ENCODE measurements at regions not wholly inside any gene's neighbourhood (a gene's known extent, or its start where the extent isn't known, plus 50 kb on each side); places are given as distances from the start of the nearest gene placed in this dataset.

- no TSS peak for BruUV-seq (replicated peaks)
- Mint-ChIP-seq H3K4me1 (ENCODE audit: low read depth, unreplicated experiment) (no peaks in the 10 kb centered on the region), H3K27me3 (ENCODE audit: insufficient read depth, unreplicated experiment) (no peaks in the 10 kb centered on the region), H3K9me3 (ENCODE audit: unreplicated experiment) (peaks cover 28% of the 10 kb centered on the region), H3K36me3 (ENCODE audit: insufficient read depth, unreplicated experiment) (no peaks in the 10 kb centered on the region), H3K4me3 (ENCODE audit: unreplicated experiment) (no peak overlapping the region), H3K27ac (ENCODE audit: unreplicated experiment) (no peak overlapping the region)
- Histone ChIP-seq H3K4me1 (no peaks in the 10 kb centered on the region), H3K9me3 (peaks cover 17% of the 10 kb centered on the region; the same call in 1 of the 2 replicates), H3K4me3 (ENCODE audit: low read depth, low read length) (no peak overlapping the region), H3K36me3 (ENCODE audit: control insufficient read depth, insufficient read depth, low read length) (no peaks in the 10 kb centered on the region), H3K27me3 (replicated peaks; ENCODE audit: control insufficient read depth, insufficient read depth, low read length) (no peaks in the 10 kb centered on the region)
- no peak for DNase-seq
- ChIA-PET CTCF (no interaction called here), POLR2A (no interaction called here)
- no peak for TF ChIP-seq CTCF (IDR thresholded peaks at IDR 0.05; ENCODE audit: insufficient read depth in 1 of 2, low read depth in 1 of 2, low read length in 1 of 2, severe bottlenecking in 1 of 2, unreplicated experiment in 1 of 2)
- intact Hi-C loops (cut with micrococcal nuclease; ENCODE audit: unreplicated experiment) = no loop called here
Measured at GRCh38 chr7:34539003-34539402, 119.0 kb upstream of the NPSR1 start.

GRCh38 chr7:34544621-34545020 is 113.4 kb upstream of the NPSR1 start:
- H3K4me1 Mint-ChIP-seq (ENCODE audit: low read depth, unreplicated experiment) = no peaks in the 10 kb centered on the region
- POLR2A ChIA-PET = no interaction called here

GRCh38 chr7:34550996-34551395 is 107.0 kb upstream of the NPSR1 start:
- Mint-ChIP-seq H3K4me3 (ENCODE audit: unreplicated experiment) (no peak overlapping the region), H3K27me3 (ENCODE audit: insufficient read depth, unreplicated experiment) (no peaks in the 10 kb centered on the region), H3K9me3 (ENCODE audit: unreplicated experiment) (peaks cover 17% of the 10 kb centered on the region), H3K4me1 (ENCODE audit: low read depth, unreplicated experiment) (no peaks in the 10 kb centered on the region), H3K36me3 (ENCODE audit: insufficient read depth, unreplicated experiment) (no peaks in the 10 kb centered on the region), H3K27ac (ENCODE audit: unreplicated experiment) (no peak overlapping the region)
- no peak for TF ChIP-seq CTCF (IDR thresholded peaks at IDR 0.05; ENCODE audit: insufficient read depth in 1 of 2, low read depth in 1 of 2, low read length in 1 of 2, severe bottlenecking in 1 of 2, unreplicated experiment in 1 of 2)
- POLR2A ChIA-PET = no interaction called here
- CTCF ChIA-PET = no interaction called here
- H3K4me1 ChIP-seq = no peaks in the 10 kb centered on the region
- intact Hi-C loops (cut with micrococcal nuclease; ENCODE audit: unreplicated experiment) = no loop called here
- BruUV-seq (replicated peaks) = no TSS peak
- DNase-seq = no peak
- no peaks in the 10 kb centered on the region for H3K36me3 ChIP-seq (ENCODE audit: control insufficient read depth, insufficient read depth, low read length)
- no peak overlapping the region for H3K4me3 ChIP-seq (ENCODE audit: low read depth, low read length)
- peaks cover 11% of the 10 kb centered on the region; the same call in 1 of the 2 replicates for H3K9me3 ChIP-seq
- H3K27me3 ChIP-seq (replicated peaks; ENCODE audit: control insufficient read depth, insufficient read depth, low read length) = no peaks in the 10 kb centered on the region

More at GRCh38 chr7:34544621-34545020, 113.4 kb upstream of the NPSR1 start:
- Mint-ChIP-seq H3K4me3 (ENCODE audit: unreplicated experiment) (no peak overlapping the region), H3K9me3 (ENCODE audit: unreplicated experiment) (peaks cover 7% of the 10 kb centered on the region), H3K27ac (ENCODE audit: unreplicated experiment) (no peak overlapping the region), H3K27me3 (ENCODE audit: insufficient read depth, unreplicated experiment) (no peaks in the 10 kb centered on the region), H3K36me3 (ENCODE audit: insufficient read depth, unreplicated experiment) (no peaks in the 10 kb centered on the region)
- no TSS peak for BruUV-seq (replicated peaks)
- intact Hi-C loops (cut with micrococcal nuclease; ENCODE audit: unreplicated experiment) = no loop called here
- Histone ChIP-seq H3K4me1 (no peaks in the 10 kb centered on the region), H3K4me3 (ENCODE audit: low read depth, low read length) (no peak overlapping the region), H3K9me3 (0 out of 2 replicates have a peak, but pooled peaks cover 4% of the 10 kb centered on the region), H3K27me3 (replicated peaks; ENCODE audit: control insufficient read depth, insufficient read depth, low read length) (no peaks in the 10 kb centered on the region), H3K36me3 (ENCODE audit: control insufficient read depth, insufficient read depth, low read length) (no peaks in the 10 kb centered on the region)
- CTCF ChIA-PET = no interaction called here
- TF ChIP-seq CTCF (IDR thresholded peaks at IDR 0.05; ENCODE audit: insufficient read depth in 1 of 2, low read depth in 1 of 2, low read length in 1 of 2, severe bottlenecking in 1 of 2, unreplicated experiment in 1 of 2) = no peak
- DNase-seq = no peak
